Spleen (tissue), 11 donors: ENCODE measurements at regions not wholly inside any gene's neighbourhood (a gene's known extent, or its start where the extent isn't known, plus 50 kb on each side); places are given as distances from the start of the nearest gene placed in this dataset.

Experiments used
- DNase-seq: peaks from one replicate; pipeline ENCODE4 v3.0.0-alpha.2; 2020
- H3K27ac ChIP-seq, 8 donors: fragments of 200-600 bp; sonication (generic) in 7 of 8; 1 replicate in 4 of 8; 2 replicates in 4 of 8; pipeline versions ENCODE4 v1.5.0 to v1.8.0; 2016 to 2021; ENCODE audit warnings: inconsistent platforms in 4 of 8, mild to moderate bottlenecking in 4 of 8, moderate library complexity in 1 of 8
- H3K27me3 ChIP-seq, 7 donors: fragments of 200-600 bp; sonication (generic) in 6 of 7; replicated peaks in 1 of 7; 1 replicate in 4 of 7; 2 replicates in 3 of 7; pipeline versions ENCODE4 v1.5.0 to v1.8.0; 2016 to 2021; ENCODE audit warnings: inconsistent platforms in 3 of 7, mild to moderate bottlenecking in 1 of 7
- H3K36me3 ChIP-seq, 6 donors: fragments of 200-600 bp; sonication (generic) in 5 of 6; 1 replicate in 4 of 6; 2 replicates in 2 of 6; pipeline versions ENCODE4 v1.5.0 to v1.8.0; 2016 to 2021; ENCODE audit warnings: inconsistent platforms in 2 of 6
- H3K4me1 ChIP-seq, 6 donors: fragments of 200-600 bp; sonication (generic) in 5 of 6; 1 replicate in 3 of 6; 2 replicates in 3 of 6; pipeline versions ENCODE4 v1.5.0 to v1.8.0; 2016 to 2021; ENCODE audit warnings: inconsistent platforms in 3 of 6
- H3K4me3 ChIP-seq, 8 donors: fragments of 200-600 bp; sonication (generic) in 7 of 8; 1 replicate in 4 of 8; 2 replicates in 4 of 8; pipeline versions ENCODE4 v1.5.0 to v1.8.0; 2016 to 2021; ENCODE audit warnings: inconsistent platforms in 4 of 8, mild to moderate bottlenecking in 4 of 8, moderate library complexity in 2 of 8
- H3K9me3 ChIP-seq, 8 donors: fragments of 200-600 bp; sonication (generic) in 7 of 8; 1 replicate in 4 of 8; 2 replicates in 4 of 8; pipeline versions ENCODE4 v1.5.0 to v1.8.0; 2016 to 2021; ENCODE audit warnings: inconsistent platforms in 4 of 8
- CTCF ChIP-seq, 11 experiments: fragments of 200-600 bp in 7 of 11; fragments of 450-650 bp in 4 of 11; sonication (generic) in 4 of 11; IDR thresholded peaks in 8 of 11; conservative IDR thresholded peaks in 3 of 11; 1 replicate in 7 of 11; 2 replicates in 4 of 11; pipeline versions ENCODE4 v1.4.0 to v1.8.0; 2016 to 2021; ENCODE audit warnings: antibody characterized with exemption in 11 of 11, inconsistent platforms in 4 of 11, mild to moderate bottlenecking in 1 of 11
- POLR2A ChIP-seq, 3 donors: fragments of 450-650 bp; IDR thresholded peaks; one replicate each; pipeline ENCODE4 v1.5.1; 2017; ENCODE audit warnings: antibody characterized with exemption in 3 of 3, mild to moderate bottlenecking in 1 of 3
- POLR2AphosphoS5 ChIP-seq, 3 donors: sonication (generic); formaldehyde crosslinking; IDR thresholded peaks; one replicate each; pipeline ENCODE4 v1.5.1; 2017; ENCODE audit warnings: antibody characterized with exemption in 3 of 3
- WGBS, 5 donors: extraction: QIAGEN DNeasy Blood & Tissue Kit in 3 of 5; methylation state at CpG; one replicate each; pipeline versions ENCODE4 v1.1.5 to v1.1.7; 2013 to 2018; 5-methylcytosine and 5-hydroxymethylcytosine counted together
- intact Hi-C: fragments of 100-400 bp; cut with DNase I; formaldehyde crosslinking; loops from one replicate; pipeline ENCODE4 v1.15.0; 2023; ENCODE audit warnings: low total_unique reads
- donor health status: healthy with polysubstance abuse.
- donor health status: DM: no; HTN: no; CAD: no; lungs with moderate emphysema.
- donor health status: DM: no; HTN: no; CAD: no.
- donor health status: Bipolar disorder and iron deficiency.
- donor health status: healthy.
- donor health status: DM: no; HTN: no; CAD: no.
- donor health status: DM: yes; HTN: yes; CAD: no.

- TF ChIP-seq POLR2A (IDR thresholded peaks at IDR 0.05) (no peak), CTCF (IDR thresholded peaks at IDR 0.05 in 8 of 11, conservative IDR thresholded peaks at IDR 0.05 in 3 of 11) (no peak), POLR2AphosphoS5 (IDR thresholded peaks at IDR 0.05) (peak in 1 of 3 donors; percentile 48)
- H3K9me3 ChIP-seq, result no peaks in the 10 kb centered on the region
- no peaks in the 10 kb centered on the region for H3K36me3 ChIP-seq
- H3K27me3 ChIP-seq, result no peaks in the 10 kb centered on the region
- WGBS, 5 donors, result 64 to 73% (median 71%) methylated on average over 8 of the region's 8 CpGs
- no peak for DNase-seq
- H3K4me1 ChIP-seq, result peaks cover 0 to 6% (median 0%) of the 10 kb centered on the region in 6 donors
- no peak overlapping the region for H3K4me3 ChIP-seq
- H3K27ac ChIP-seq, result peak overlapping the region in 6 of 8 donors; percentile 14 to 47 (median 38)
- intact Hi-C loops, result no loop called here
Measured at GRCh38 chr20:11080781-11081377, 407.1 kb upstream of the JAG1 start.

- 66 to 89% (median 84%) methylated on average over 2 of the region's 2 CpGs for WGBS, 5 donors
- intact Hi-C loops, result no loop called here
- Histone ChIP-seq H3K27ac (no peak overlapping the region), H3K9me3 (peaks cover 0 to 4% (median 0%) of the 10 kb centered on the region in 8 donors), H3K4me1 (peaks cover 0 to 6% (median 0%) of the 10 kb centered on the region in 6 donors), H3K27me3 (no peaks in the 10 kb centered on the region), H3K4me3 (no peak overlapping the region), H3K36me3 (no peaks in the 10 kb centered on the region)
- TF ChIP-seq CTCF (IDR thresholded peaks at IDR 0.05 in 8 of 11, conservative IDR thresholded peaks at IDR 0.05 in 3 of 11) (no peak), POLR2A (IDR thresholded peaks at IDR 0.05) (no peak), POLR2AphosphoS5 (IDR thresholded peaks at IDR 0.05) (no peak)
- DNase-seq, result no peak
Measured at GRCh38 chr20:11083841-11084240, 410.0 kb upstream of the JAG1 start.

GRCh38 chr20:11084508-11084907, 410.7 kb upstream of the JAG1 start:
- no peaks in the 10 kb centered on the region for H3K27me3 ChIP-seq
- H3K4me3 ChIP-seq, result no peak overlapping the region
- TF ChIP-seq POLR2AphosphoS5 (IDR thresholded peaks at IDR 0.05) (no peak), CTCF (IDR thresholded peaks at IDR 0.05 in 8 of 11, conservative IDR thresholded peaks at IDR 0.05 in 3 of 11) (no peak), POLR2A (IDR thresholded peaks at IDR 0.05) (no peak)
- DNase-seq, result no peak
- no peaks in the 10 kb centered on the region for H3K36me3 ChIP-seq
- peaks cover 0 to 4% (median 0%) of the 10 kb centered on the region in 8 donors for H3K9me3 ChIP-seq
- intact Hi-C loops, result no loop called here
- H3K27ac ChIP-seq, result no peak overlapping the region
- H3K4me1 ChIP-seq, result peaks cover 0 to 6% (median 0%) of the 10 kb centered on the region in 6 donors

GRCh38 chr20:11086970-11087369, 413.2 kb upstream of the JAG1 start:
- H3K4me3 ChIP-seq, result no peak overlapping the region
- H3K9me3 ChIP-seq, result peaks cover 0 to 4% (median 0%) of the 10 kb centered on the region in 8 donors
- H3K27ac ChIP-seq, result no peak overlapping the region
- H3K4me1 ChIP-seq, result no peaks in the 10 kb centered on the region
- 67 to 87% (median 78%) methylated on average over 5 of the region's 5 CpGs for WGBS, 5 donors
- no peaks in the 10 kb centered on the region for H3K36me3 ChIP-seq
- H3K27me3 ChIP-seq, result no peaks in the 10 kb centered on the region
- intact Hi-C loops, result no loop called here
- DNase-seq, result no peak
- no peak for TF ChIP-seq POLR2A (IDR thresholded peaks at IDR 0.05)
- no peak for TF ChIP-seq POLR2AphosphoS5 (IDR thresholded peaks at IDR 0.05)
- TF ChIP-seq CTCF (IDR thresholded peaks at IDR 0.05 in 8 of 11, conservative IDR thresholded peaks at IDR 0.05 in 3 of 11), result no peak
